HG03432 (cell line): ENCODE measurements at regions not wholly inside any gene's neighbourhood (a gene's known extent, or its start where the extent isn't known, plus 50 kb on each side); places are given as distances from the start of the nearest gene placed in this dataset.

Source experiments
- ATAC-seq: cut with Tn5 transposase; IDR thresholded peaks from one replicate; pipeline ENCODE4 v1.9.1; 2021; ENCODE audit warnings: mild to moderate bottlenecking, moderate library complexity; ENCODE audit not compliant: unreplicated experiment

- no peak for ATAC-seq
These were observed 258.8 kb downstream of the PLPP3 start for GRCh38 chr1:56320464-56321149.

DNA sequence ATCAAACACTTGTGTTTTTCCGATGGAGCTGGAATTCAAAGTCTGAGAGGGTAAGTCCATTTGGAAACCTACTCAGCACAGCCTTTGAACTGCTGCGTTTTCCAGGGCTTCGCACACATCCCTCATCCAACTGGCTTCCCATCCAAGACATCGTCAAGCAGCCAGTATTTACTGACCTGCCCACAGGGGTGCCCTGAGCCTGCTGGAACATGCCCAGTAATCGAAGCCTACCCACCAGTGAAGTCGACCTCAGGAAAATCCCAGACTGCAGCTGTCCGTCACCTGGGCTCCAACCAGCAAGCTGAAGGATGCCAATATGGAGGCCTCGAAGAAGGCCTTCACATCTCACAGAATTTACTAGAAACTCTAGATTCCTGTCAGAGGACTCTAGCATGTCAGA, 261.6 kb downstream of the PLPP3 start:
- ATAC-seq = no peak

GRCh38 chr1:56315293-56315942, 263.9 kb downstream of the PLPP3 start:
- no peak for ATAC-seq

DNA sequence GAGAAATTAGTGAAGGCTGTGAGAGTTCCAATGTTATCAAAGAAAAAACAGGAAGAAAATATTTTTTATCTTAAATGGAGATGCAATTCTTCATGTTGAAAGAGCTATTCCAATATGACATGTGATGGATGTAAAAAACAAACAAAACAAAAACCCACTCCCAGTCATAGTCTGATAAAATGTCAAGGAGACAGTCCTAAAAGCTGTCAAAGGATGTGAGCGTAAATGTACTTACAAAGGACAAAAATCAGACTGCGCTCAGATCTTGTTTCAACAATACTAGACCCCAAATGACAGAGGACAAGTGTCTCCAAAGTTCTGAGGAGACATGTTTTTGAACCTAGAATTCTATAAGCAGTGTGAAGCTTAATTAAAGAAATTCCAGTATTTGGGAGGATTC, 265.8 kb downstream of the PLPP3 start:
- ATAC-seq = no peak

DNA sequence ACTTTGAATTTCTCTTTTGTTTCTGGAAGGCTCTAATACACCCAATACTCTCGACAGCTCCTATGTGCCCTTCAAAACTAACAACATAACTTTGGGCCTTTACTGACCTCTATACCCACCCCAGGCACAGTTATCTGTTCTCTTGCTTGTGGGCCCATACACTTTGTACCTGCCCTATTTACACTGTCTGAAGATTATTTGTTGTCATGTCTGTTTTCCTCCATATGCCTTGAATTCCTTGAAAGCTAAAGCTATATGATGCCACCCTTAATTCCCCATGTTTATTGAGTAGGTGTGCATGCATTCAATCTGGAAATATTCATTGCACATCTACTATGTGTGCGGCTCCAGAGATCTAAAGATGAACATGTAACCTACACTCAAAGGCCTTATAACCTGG, 267.6 kb downstream of the PLPP3 start:
- ATAC-seq = no peak

DNA sequence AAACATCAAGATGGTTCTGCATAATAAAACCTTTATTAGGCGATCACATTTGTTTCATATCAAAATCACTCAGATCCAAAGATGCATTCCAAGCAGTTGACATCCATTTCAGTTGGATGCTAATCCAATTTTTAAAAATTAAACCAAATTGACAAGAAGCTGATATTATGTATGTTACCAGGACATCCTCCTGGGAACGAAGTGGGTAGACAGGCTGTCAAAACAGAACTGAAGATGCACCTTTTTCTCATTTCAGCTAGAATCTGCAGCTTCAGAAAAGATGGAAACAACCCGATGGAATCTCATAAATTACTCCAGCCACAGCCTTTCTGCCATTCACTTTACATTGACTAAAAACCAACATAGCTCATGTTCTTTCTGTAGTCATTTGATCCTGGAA, 268.4 kb downstream of the PLPP3 start:
- no peak for ATAC-seq

- no peak for ATAC-seq
These were observed 270.3 kb downstream of the PLPP3 start for GRCh38 chr1:56309065-56309464.

- no peak for ATAC-seq
These were observed 274.4 kb downstream of the PLPP3 start for GRCh38 chr1:56304975-56305374.

DNA sequence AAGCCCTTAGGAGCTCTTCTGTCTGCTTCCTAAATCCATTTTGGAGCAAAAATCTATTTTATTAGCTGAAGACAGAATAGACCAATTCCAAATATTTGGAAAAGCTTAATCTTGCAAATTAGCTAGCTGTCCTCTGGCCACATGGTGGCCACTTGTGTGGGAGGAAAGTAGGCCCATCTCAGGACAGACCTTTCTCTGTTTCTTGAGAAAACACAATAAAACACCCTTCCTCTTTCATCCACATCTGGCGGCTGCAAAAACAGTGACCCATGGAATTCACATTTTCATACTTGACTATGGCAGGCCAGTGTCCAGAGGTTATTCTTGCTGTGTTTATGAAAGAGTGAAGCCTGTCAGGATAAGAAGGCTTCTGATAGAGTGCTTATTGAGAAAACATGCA, 275.6 kb downstream of the PLPP3 start:
- ATAC-seq = no peak

DNA sequence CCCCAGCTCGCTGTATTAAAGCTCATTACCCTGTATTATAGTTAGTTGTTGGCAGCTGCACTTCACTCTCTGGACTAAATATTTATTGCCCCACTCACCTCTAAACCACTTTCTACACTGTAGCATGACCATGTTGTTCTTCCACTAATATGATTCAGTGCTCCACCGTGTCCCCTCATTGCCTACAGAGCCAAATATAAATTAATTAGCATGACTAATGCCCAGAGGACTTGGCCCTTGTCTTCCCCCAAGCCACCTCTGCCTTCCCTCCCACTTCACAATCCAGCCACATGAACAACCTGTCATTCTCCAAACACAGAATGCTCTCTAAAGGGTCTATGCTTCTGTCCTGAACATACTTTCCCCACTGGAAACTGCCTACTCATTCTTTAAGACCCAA, 276.5 kb downstream of the PLPP3 start:
- ATAC-seq = no peak

DNA sequence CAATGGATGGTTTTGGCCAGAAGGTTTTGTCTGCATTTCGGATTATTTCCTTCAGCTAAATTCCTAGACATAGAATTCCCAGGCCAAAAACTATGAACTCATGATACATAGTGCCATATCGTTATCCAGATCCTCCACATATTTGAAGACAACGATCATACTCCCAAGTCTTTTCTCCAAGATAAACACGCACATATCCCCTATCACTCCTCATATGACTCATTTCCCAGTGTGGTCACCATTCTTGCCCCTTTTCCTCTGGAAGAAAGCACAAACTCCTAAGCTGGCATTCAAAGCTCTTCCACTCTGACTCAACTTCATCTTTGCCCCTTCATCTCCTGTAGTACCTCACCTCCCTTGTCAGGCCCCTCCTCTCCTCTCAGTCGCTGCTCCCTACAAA, 277.6 kb downstream of the PLPP3 start:
- no peak for ATAC-seq

DNA sequence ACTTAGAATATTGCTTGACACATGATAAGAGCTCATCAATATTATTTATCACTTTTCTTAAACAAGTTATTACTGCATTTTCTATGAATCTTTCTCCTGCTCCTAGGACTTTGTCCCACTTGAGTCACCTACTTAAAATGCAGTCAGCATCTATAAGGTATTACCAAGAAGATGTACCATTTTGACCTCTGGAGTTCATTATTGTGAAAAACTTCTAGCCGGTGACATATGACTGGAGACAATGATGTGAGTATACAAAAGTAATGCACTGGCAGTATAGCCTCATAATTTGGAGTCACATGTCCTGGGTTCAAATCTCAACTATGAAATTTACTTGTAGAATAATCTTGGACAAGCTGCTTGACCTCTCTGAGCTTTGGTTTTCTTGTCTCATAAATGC, 278.5 kb downstream of the PLPP3 start:
- ATAC-seq = no peak

- ATAC-seq = no peak
These were observed 280.5 kb downstream of the PLPP3 start for GRCh38 chr1:56298866-56299265.

GRCh38 chr1:56297904-56298303, 281.5 kb downstream of the PLPP3 start:
- ATAC-seq = no peak

DNA sequence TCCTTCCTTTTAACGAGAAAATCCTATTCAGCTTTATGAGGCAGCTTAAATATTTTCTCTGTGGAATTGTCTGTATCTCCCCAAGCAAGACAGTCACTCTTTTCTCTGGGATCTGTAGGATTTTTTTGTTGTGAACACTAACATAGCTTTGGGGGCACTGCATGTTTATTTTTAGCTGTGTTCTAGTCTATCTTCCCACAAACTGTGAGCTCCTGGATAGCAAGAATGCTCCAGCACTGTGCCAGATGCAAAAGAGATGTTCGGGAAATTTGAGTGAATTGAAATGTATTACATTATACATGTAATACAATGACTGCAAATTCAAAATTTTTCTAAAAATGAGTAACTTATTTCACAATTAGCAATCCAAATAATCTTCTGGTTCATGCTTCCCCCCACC, 282.2 kb downstream of the PLPP3 start:
- no peak for ATAC-seq

- no peak for ATAC-seq
These were observed 283.1 kb downstream of the PLPP3 start for GRCh38 chr1:56295949-56296929.

DNA sequence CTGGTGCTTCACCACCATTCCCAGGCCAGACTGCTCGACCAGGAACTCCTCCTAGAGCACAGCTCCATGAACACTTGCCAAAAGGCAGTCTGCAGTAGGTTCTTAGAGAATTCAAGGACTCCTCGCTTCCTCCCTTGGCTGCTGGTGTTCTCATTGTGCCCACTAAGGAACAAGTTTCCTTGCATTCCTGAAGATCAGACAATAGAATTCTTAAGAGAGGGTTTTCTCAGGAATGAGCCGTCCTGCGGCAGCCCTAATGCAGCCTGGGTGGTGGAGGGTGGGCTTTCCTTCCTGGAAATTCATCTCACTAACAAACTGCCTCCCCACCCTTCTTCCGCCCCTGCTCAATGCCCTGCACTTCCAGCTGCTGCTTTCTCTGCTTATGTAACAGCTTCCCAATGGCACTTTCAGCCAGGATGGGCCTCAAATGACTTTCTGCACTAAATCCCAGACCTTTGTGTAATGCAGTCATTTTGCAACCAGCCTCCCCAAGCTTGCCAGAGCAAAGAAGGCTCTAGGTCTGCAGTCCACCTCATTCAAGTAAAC, 287.9 kb downstream of the PLPP3 start:
- ATAC-seq = no peak

DNA sequence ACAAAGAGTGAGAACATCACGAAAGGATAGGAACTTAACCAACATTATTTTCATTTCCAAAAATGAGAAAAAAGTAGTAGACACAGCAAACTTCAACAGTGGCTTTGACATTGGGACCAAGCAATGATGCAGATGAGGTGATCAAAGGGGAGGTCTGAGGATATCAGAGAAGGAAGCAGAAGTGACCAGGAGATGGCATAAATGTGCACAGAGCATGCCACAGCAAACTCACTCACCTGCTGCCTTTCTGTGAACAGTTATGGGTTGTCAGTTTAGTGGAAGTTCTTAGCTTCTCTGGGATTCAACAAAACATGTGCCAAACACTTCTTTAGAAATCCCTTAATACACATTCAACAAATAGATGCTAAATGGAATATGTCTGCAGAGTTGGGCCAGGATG, 290.1 kb downstream of the PLPP3 start:
- ATAC-seq = no peak

DNA sequence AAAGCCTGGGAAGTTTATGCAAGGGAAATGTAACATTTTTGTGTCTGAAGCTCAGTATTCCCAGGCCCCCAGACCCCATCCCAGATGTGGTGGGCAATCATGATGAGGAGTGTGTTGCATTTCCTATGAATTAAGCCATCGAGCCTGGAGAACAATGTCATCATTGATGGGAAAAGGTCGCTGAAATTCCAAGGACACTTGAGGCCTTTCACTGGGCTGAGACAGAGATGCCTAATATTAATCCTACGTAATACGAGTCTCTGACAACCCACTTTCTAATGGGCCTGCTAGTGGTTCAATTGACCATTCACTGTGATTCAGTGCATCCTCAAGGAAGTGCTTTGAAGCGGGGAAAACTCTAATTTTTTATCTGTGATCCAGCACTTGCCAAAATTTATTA, 291.6 kb downstream of the PLPP3 start:
- ATAC-seq = no peak

- ATAC-seq = no peak
These were observed 292.4 kb downstream of the PLPP3 start for GRCh38 chr1:56286956-56287355.

DNA sequence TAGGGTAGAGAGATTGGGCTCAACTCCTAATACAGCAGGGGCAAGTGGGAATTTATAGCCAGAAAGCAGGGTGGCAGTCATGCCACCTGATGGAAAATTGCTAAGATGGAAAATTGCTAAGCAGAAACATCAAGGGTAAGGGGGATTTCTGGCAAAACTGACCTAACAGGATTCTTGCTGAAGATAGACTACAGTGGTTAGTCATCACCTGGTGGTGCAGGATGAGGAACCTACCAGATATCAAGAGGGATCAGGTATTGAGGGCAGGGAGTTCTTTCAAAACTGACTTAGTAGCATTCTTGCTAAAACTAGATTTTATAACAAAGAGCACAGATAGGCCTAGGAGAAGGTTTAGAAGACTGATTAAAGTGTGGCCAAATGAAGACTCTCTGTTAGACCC, 292.9 kb downstream of the PLPP3 start:
- ATAC-seq = no peak
